SK-N-SH (cell line): ENCODE measurements at regions not wholly inside any gene's neighbourhood (a gene's known extent, or its start where the extent isn't known, plus 50 kb on each side); places are given as distances from the start of the nearest gene placed in this dataset.

Source experiments
- CTCF ChIP-seq: fragments of 200-600 bp; sonication (generic); IDR thresholded peaks from 2 replicates; pipeline ENCODE4 v1.6.1; 2017; ENCODE audit warnings: antibody characterized with exemption, mild to moderate bottlenecking, moderate library complexity
- GABPA ChIP-seq: IDR thresholded peaks from 2 replicates; pipeline ENCODE4 v1.4.0; 2012; ENCODE audit warnings: low read depth, mild to moderate bottlenecking
- NRF1 ChIP-seq: IDR thresholded peaks from 2 replicates; pipeline ENCODE4 v1.6.1; 2012; ENCODE audit warnings: low read depth, mild to moderate bottlenecking, low read length
- POLR2AphosphoS5 ChIP-seq: IDR thresholded peaks from 2 replicates; pipeline ENCODE4 v1.6.1; 2012; ENCODE audit warnings: low read depth, low read length
- REST ChIP-seq: IDR thresholded peaks from 2 replicates; pipeline ENCODE4 v1.6.1; 2012; ENCODE audit warnings: mild to moderate bottlenecking, low read depth, low read length, moderate library complexity
- SIN3A ChIP-seq: IDR thresholded peaks from 2 replicates; pipeline ENCODE4 v1.6.1; 2012; ENCODE audit warnings: low read depth, mild to moderate bottlenecking, low read length, moderate library complexity, borderline replicate concordance
- TEAD4 ChIP-seq: IDR thresholded peaks from 2 replicates; pipeline ENCODE4 v1.4.0; 2012; ENCODE audit warnings: mild to moderate bottlenecking, borderline replicate concordance; ENCODE audit not compliant: insufficient read depth

GRCh38 chr12:131287938-131288764, 334.4 kb downstream of the ADGRD1 start:
- TF ChIP-seq SIN3A, result no peak
- no peak for TF ChIP-seq CTCF
- TF ChIP-seq NRF1, result no peak
- no peak for TF ChIP-seq REST
- no peak for TF ChIP-seq TEAD4
- TF ChIP-seq POLR2AphosphoS5, result no peak
- TF ChIP-seq GABPA, result no peak
